ENCODE measurements at regions not wholly inside any gene's neighbourhood (a gene's known extent, or its start where the extent isn't known, plus 50 kb on each side); places are given as distances from the start of the nearest gene placed in this dataset.

GRCh38 chr11:42345933-42346332 lies 886.5 kb upstream of the LRRC4C start:
- no peak overlapping the region for H2AFZ ChIP-seq
- H3K27ac ChIP-seq: no peak overlapping the region
- H3K4me2 ChIP-seq (ENCODE audit: low read length): no peak overlapping the region
- no peak overlapping the region for H3K4me3 ChIP-seq (ENCODE audit: low read depth, low read length)
- H3K79me2 ChIP-seq: no peaks in the 10 kb centered on the region
- no peak overlapping the region for H3K9ac ChIP-seq
- H3K36me3 ChIP-seq (ENCODE audit: control insufficient read depth, insufficient read depth, low read length): no peaks in the 10 kb centered on the region
- no peaks in the 10 kb centered on the region for H3K9me3 ChIP-seq (ENCODE audit: control insufficient read depth, low read length)
- no peak for TF ChIP-seq CTCF (IDR thresholded peaks at IDR 0.05)
- H3K4me1 ChIP-seq: no peaks in the 10 kb centered on the region
- no peaks in the 10 kb centered on the region for H3K27me3 ChIP-seq (ENCODE audit: control insufficient read depth, insufficient read depth, low read length)

DNA sequence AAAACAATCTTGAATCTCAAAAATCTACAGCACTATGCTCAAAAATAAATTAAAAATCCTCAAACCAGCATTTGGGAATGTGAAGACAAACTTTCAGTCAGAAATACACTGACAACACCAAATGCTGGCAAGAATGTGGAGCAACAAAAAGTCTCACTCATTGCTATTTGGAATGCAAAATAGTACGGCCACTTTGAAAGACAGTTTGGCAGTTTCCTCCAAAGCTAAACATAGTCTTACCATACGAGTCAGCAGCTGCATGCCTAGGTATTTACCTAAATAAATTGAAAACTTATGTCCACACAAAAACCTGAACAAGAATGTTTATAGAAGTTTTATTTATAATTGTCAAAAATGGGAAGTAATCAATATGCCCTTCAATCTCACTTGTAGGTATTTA lies 904.2 kb upstream of the LRRC4C start:
- no peak for TF ChIP-seq CTCF (IDR thresholded peaks at IDR 0.05)
- H3K27ac ChIP-seq: no peak overlapping the region
- H3K27me3 ChIP-seq (ENCODE audit: control insufficient read depth, insufficient read depth, low read length): no peaks in the 10 kb centered on the region
- no peak overlapping the region for H2AFZ ChIP-seq
- no peaks in the 10 kb centered on the region for H3K4me1 ChIP-seq
- H3K4me2 ChIP-seq (ENCODE audit: low read length): no peak overlapping the region
- no peaks in the 10 kb centered on the region for H3K9me3 ChIP-seq (ENCODE audit: control insufficient read depth, low read length)
- H3K4me3 ChIP-seq (ENCODE audit: low read depth, low read length): no peak overlapping the region
- H3K9ac ChIP-seq: no peak overlapping the region
- H3K79me2 ChIP-seq: no peaks in the 10 kb centered on the region
- H3K36me3 ChIP-seq (ENCODE audit: control insufficient read depth, insufficient read depth, low read length): no peaks in the 10 kb centered on the region

GRCh38 chr11:42390116-42390515 lies 921.7 kb upstream of the API5 start:
- Histone ChIP-seq H3K27me3 (ENCODE audit: control insufficient read depth, insufficient read depth, low read length) (no peaks in the 10 kb centered on the region), H3K4me1 (no peaks in the 10 kb centered on the region), H3K27ac (no peak overlapping the region), H3K9me3 (ENCODE audit: control insufficient read depth, low read length) (no peaks in the 10 kb centered on the region), H3K4me3 (ENCODE audit: low read depth, low read length) (no peak overlapping the region), H3K36me3 (ENCODE audit: control insufficient read depth, insufficient read depth, low read length) (no peaks in the 10 kb centered on the region), H3K9ac (no peak overlapping the region), H2AFZ (no peak overlapping the region), H3K4me2 (ENCODE audit: low read length) (no peak overlapping the region), H3K79me2 (no peaks in the 10 kb centered on the region)
- TF ChIP-seq CTCF (IDR thresholded peaks at IDR 0.05): no peak

GRCh38 chr11:42397483-42397882 lies 914.3 kb upstream of the API5 start:
- no peaks in the 10 kb centered on the region for H3K4me1 ChIP-seq
- TF ChIP-seq CTCF (IDR thresholded peaks at IDR 0.05): no peak
- H3K27me3 ChIP-seq (ENCODE audit: control insufficient read depth, insufficient read depth, low read length): no peaks in the 10 kb centered on the region
- H3K9me3 ChIP-seq (ENCODE audit: control insufficient read depth, low read length): no peaks in the 10 kb centered on the region
- H3K9ac ChIP-seq: no peak overlapping the region
- no peak overlapping the region for H3K4me2 ChIP-seq (ENCODE audit: low read length)
- H2AFZ ChIP-seq: no peak overlapping the region
- no peak overlapping the region for H3K27ac ChIP-seq
- H3K79me2 ChIP-seq: no peaks in the 10 kb centered on the region
- no peak overlapping the region for H3K4me3 ChIP-seq (ENCODE audit: low read depth, low read length)
- no peaks in the 10 kb centered on the region for H3K36me3 ChIP-seq (ENCODE audit: control insufficient read depth, insufficient read depth, low read length)

DNA sequence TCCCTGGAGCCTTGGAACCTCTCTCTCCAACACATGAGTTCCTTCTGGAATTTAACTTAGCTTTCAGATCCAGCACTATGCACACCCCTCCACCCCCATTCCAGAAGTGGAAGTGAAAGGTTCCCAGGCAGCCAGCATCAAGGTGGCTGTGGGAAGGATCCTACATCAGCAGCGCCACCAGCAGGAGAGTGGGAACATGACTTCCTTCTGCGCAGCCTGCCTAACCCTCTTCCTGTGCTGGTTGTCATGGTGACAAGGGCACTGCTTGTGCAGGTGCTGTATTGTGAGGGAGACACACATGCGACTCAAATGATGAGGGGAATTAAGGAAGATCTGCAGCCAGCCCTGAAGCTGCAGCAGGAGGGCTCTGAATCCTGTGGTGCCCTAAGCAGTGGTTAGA lies 904.5 kb upstream of the API5 start:
- Histone ChIP-seq H3K9ac (no peak overlapping the region), H3K36me3 (ENCODE audit: control insufficient read depth, insufficient read depth, low read length) (no peaks in the 10 kb centered on the region), H3K4me1 (no peaks in the 10 kb centered on the region), H2AFZ (no peak overlapping the region), H3K27me3 (ENCODE audit: control insufficient read depth, insufficient read depth, low read length) (no peaks in the 10 kb centered on the region), H3K9me3 (ENCODE audit: control insufficient read depth, low read length) (no peaks in the 10 kb centered on the region), H3K27ac (no peak overlapping the region), H3K79me2 (no peaks in the 10 kb centered on the region), H3K4me3 (ENCODE audit: low read depth, low read length) (no peak overlapping the region), H3K4me2 (ENCODE audit: low read length) (no peak overlapping the region)
- TF ChIP-seq CTCF (IDR thresholded peaks at IDR 0.05): no peak

Data from parathyroid adenoma (tissue), 2 donors.